Activated CD4-positive, alpha-beta T cell treated with anti-CD3 and anti-CD28 coated beads, Interleukin-2, amount 50 U/mL, for 16 hours (primary cell): ENCODE measurements at regions not wholly inside any gene's neighbourhood (a gene's known extent, or its start where the extent isn't known, plus 50 kb on each side); places are given as distances from the start of the nearest gene placed in this dataset.

ENCODE experiments used
- DNase-seq: peaks from one replicate; pipeline ENCODE4 v3.0.0-alpha.2; 2020

DNA sequence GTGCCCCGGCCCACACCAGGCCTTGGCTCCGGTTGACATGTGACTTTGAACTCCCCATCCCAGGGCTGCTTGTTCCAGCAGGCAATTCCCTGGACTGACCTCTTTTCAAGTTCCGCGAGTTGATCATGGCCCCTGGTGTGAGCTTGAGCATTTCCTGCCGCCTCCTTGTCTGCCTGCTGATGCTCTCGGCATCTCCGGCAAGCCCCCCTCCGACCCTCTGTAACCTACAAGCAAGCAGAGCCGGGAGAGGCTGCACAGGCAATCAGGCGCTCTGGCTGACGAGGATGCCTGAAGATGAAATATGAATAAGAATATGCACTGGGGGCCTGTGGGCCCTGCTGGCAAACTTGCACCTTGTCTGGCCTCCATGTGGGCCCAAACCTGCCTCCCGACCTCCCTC, 304.9 kb upstream of the MKI67 start:
- DNase-seq = no peak

DNA sequence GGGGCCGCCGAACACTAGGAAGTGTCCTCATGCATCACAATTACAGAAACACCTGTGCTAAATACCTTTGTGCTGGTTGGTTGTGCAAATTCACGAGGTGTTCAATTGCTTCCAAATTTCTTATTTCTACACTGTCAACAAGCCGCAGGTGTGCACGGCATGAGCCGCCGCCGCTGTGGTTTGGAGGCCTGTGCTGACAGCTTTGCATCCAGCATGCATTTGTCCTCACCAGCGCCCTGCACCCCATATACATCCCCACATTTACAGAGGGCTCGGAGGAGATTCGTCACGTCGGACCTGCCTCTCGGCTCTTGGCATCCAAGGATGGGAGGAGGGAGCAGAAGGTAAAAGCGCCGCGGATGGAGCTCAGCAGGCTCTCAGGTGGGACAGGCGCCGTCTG, 305.3 kb upstream of the MKI67 start:
- no peak for DNase-seq

DNA sequence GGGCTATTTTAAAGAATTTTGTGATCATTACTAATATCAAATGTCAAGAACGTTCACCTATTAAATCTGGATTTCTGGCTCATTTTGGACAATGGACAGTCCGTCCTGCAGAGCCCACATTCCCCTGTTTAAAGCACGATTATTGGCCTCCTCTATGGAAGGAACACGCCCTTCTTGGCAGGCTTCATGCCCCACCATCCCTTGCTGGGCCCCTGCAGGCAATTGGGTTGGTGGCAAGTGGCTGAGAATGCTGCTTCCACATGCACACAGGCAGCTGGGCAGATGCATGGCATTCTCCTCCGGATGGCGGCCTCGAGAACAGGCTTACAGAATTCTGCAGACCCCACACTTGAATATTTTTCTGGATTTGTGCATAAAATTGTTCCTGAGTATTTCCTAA, 305.8 kb upstream of the MKI67 start:
- no peak for DNase-seq

DNA sequence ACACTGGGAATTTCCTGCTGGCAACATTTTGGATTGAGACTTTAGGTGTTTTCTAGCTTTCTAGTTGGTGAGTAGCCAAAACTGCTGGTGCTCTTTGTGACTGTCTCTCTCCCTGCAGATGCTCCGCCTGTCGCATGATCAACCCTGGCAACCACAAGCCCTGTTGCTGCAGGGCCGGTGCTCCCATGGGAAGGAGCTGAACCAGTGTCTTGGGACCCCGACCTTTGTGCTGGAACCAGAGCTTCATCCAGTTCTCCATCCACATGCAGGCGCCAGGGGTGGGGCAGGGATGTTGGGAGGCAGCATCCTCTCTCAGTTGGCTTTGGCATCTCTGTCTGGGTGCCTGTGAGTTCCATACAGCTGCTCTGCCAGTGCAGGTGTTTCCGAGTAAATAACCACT, 306.2 kb upstream of the MKI67 start:
- DNase-seq = no peak

DNA sequence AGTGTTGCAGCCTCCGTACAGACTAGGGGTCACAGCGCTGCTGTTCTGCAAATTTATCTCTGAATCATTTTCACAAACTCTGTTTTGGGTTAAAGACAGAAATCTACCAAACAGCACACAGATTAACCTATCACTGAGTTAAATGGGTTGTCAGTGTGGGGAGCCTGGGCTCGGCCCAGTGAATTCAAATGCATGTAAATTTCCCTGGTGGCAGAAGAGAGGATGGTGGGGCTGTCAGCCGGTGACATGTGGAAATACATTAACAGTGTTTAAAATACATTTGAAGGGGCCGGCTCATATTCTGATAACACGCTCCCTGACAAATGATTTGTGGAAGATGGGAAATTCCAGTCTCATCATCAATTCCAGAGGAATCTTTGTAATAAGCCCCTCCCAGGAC, 309.6 kb upstream of the MKI67 start:
- DNase-seq = no peak

DNA sequence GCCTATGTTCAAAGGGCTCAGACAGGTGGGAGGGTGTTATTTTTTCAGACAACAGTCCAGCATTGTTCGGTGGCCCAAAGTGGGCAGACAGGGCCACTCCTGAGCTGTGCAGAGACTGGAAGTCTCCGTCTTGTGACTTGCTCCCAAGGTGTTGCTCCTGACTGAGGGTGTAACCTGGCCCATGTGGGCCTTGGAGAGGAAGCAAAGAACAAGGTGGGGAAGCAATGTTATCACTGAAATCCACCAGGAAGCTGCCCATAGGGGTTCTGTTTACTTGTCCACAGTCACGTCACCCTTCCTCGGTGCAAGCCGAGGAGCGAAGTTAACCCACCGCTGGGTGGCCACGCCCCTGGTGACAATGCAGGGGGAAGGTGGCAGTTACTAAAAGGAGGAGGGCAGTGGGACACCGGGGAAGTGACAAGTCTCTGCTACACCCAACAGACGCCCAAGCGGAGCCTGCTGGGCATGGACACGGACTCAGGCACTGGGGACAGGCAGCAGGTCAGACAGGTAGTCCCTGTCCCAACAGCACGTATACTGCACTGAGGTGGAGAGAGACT, 311.6 kb upstream of the MKI67 start:
- no peak for DNase-seq

DNA sequence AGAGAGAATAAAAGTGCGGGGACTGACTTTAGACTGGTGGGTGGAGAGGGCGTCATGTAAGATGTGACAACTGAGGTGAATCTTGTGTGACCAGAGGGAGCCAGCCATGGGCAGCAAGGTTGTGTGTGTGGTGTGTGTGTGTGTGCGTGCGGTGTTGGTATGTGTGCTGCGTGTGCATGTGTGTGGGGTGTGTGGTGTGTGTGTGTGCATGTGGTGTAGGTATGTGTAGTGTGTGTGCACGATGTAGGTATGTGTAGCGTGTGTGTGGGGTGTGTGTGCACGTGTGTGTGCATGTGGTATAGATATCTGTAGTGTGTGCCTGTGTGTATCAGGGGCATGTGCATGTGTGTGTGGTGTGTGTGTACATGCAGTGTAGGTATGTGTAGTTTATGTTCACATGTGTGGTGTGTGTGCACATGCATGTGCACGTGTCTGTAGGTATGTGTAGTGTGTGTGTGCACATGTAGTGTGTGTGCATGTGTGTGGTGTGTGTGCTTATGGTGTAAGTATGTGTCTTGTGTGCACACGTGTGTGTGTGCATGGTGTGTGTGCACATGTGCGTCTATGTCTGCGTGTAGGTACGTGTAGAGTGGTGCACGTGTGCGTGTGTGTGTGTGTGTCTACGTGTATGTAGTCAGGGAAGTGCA, 312.3 kb upstream of the MKI67 start:
- DNase-seq = no peak

DNA sequence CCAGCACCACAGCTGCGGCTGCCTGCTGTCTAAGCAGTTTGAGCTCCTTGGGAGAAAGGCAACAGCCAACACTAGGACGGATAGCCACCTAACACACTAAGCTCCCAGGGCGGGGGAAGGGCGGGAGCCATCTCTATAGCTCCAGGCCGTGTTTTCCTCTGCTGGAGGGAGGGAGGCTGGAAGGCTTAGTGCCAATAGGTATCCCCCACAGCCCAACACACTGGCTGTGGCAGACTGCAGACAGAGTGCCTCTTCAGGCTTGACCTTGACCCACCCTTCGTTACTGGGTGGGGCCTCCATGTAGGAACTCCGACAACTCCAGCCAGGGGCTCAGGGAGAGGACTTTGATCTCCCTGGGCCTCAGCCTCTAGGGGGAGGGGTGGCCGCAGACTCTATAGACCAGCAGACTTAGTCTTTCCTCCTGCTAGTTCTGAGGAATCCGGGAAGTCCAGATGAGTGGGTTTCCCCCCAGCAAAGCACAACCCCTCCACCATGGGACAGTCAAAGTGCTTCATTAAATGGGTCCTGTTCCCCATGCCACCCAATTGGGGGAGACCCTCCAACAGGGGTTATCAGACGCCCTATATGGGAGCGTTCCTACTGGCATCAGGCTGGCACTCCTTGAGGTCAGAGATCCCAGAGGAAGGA, 314.4 kb upstream of the MKI67 start:
- no peak for DNase-seq

DNA sequence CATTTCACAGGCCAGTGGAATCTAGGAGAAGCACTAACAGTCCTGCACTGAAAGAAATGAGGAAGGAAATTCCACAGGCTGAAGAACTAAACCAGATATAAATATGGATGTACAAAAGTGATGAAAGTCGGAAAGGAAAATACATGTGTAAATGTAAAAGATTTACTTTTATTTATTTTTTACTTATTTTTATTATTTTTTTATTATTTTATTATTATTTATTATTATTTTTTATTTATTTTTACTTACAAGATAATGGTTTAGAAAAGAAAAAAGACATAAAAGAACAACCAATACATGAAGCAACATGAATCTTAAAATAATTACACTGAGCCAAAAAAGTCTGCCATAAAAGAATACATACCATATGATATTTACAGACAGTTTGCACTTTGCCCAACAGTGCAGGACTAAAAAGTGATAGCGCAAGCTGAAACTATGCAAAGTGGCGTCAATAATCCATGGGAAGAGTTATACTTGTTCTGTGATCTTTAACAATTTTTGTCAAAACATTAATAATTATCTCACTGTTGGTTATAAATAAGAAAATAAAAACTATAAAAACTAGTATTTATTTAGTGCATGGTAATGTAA, 317.8 kb upstream of the MKI67 start:
- DNase-seq = no peak

DNA sequence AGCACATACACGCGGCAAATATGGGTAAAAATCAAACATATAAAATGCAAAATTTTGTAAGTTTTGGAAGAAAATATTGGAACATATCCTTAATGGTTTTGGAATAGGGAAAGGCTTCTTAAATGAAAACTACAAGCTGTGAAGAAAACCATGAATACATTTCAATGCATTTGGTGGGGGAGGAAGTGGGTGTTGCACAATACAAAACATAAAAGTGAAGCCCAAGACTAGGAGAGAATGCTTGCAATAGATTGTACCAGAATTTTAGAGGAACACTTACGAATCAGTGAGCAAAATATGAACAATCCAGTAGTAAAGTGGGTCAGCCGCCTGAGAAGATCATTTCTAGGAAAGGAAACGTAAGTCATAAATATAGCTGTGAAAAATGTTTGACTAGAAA, 322.6 kb upstream of the MKI67 start:
- no peak for DNase-seq

DNA sequence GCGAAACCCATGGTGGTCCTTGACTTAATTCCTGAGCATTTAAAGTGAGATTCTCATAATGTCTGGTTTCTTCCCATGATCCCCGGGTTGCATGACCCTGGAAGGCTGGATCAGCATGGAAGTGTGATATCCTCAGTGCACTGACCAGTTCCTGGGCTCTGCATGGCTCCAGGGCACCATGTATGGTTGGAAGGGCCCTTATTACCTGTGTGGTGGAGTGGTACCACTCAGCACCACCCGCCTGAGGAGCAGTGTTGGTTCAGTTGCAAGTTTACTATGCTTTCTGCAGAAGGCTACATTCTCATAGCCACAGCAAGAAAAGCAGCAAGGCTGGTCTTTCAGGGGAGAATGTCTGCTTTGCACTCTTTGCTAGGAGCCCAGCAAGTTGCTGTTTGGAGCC, 325.7 kb upstream of the MKI67 start:
- no peak for DNase-seq

DNA sequence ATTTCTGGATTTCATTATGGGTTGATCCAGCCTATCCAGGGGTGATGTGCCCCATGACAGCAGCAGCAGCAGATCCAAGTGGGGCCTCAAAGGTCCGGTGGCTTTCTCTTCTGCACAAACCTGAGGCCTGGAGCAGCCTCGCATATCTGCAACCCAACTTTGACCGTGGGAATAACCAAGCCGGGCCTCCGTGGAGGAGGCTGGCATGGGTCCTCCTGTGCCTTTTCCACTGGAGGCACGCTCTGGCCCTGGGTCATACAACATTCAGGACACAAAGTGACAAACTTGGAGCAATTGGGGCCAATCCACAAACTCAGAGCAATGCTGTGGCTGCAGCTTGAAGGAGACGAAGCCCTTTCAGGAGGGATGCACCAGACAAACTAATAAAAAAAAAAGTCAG, 330.0 kb upstream of the MKI67 start:
- DNase-seq = no peak

DNA sequence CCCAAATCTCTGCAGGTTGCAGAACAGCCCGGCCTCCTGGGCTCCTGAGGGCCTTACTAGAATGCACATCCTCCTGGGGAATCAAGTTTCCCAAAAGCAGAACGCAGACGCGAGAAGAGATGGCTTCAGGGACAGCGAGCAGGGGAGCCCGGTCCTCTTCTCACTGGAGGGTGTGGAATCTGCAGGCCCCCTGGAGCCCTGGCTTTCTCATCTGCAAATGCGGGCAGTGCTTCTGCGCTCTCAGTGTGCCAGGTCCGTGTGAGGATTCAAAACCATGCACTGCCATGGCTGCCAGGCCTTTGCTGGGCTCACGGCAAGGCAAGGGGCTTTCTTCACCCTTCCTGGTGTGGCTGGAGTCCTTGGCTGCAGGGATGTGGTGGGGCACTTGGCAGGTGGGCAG, 330.9 kb upstream of the MKI67 start:
- no peak for DNase-seq

DNA sequence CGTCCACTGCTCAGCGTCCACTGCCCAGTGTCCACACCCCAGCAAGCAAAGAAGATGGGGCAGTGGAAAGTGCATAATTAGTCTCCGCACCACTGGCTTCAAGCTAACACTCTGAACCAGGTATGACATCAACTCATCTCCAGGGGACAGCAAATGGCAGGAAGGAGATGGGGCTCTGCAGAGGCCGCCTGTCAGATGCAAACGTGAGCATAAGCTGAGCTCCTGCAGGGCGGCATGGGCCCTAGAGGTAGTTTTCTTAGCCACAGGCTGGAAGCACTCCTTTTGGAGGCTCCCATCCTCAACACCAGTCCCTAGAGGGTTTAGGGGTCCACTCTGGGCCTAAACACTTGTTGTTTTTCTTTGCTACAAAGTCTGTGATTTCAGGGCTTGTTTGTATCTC, 335.8 kb upstream of the MKI67 start:
- DNase-seq = no peak

DNA sequence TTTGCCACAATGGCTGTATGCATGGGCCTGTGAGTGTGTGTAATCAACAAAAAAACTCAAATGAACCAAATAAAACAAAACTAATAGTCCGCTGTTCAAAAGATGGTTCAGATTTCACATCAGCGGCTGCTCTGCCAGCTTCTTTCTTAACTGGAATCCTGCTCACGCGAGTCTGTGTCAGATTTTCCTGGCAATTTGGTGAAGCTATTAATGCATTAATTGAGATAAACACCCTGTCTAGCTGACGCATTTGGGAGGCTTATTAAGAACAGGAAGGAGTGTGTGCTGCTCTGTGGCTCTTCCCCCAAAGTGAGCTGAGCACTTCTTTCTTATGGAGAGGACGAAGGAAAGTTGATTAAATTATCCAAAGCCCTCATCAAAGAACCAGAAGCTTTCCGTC, 336.6 kb upstream of the MKI67 start:
- DNase-seq = no peak

DNA sequence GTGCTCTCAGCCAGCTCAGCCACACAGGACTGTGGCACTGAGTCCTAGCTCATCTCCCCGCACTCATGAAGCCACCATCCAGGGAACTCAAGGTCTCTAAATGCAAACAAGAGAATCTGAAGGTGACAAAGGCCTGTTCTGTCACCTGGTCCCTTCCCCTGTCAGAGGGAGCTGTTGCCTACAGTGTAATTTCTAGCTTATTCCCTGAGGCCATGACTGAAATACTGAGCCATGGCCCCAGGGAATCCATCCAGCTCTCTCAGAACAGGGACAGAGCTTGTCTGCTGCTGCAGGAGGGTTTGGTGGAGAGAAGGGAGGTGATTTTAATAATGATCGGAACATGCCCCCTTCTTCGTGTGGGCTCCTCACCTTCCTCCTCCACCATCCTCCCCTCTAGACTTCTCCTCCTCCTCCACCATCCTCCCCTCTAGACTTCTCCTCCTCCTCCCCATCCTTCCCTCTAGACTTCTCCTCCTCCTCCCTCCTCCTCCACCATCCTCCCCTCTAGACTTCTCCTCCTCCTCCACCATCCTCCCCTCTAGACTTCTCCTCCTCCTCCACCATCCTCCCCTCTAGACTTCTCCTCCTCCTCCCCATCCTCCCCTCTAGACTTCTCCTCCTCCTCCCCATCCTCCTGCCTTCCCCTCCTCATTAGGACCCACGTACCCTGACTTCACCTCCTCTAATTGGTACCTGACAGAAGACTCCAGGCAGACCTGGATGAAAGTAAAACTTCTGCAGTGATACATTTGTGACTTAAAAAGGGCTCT, 338.0 kb upstream of the MKI67 start:
- peak; percentile 7 for DNase-seq

DNA sequence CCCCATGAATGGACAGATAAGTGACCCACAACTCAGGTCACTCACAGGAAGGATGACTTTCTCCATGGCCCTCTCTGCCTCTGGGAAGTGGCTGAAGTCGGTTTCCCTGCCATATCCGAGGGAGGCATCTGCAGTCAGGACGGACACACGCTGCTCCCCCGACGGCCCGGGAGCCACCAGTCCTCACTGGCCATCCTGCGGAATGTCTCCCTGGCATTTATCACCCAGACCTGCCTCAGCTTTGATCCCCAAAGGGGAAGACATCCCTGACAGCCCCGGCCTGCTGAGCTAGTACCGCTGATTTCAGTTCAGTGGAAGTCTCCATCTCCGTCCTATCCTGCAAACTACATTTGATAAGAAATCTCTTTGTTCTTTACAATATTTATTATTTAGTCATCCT, 339.5 kb upstream of the MKI67 start:
- DNase-seq = no peak

DNA sequence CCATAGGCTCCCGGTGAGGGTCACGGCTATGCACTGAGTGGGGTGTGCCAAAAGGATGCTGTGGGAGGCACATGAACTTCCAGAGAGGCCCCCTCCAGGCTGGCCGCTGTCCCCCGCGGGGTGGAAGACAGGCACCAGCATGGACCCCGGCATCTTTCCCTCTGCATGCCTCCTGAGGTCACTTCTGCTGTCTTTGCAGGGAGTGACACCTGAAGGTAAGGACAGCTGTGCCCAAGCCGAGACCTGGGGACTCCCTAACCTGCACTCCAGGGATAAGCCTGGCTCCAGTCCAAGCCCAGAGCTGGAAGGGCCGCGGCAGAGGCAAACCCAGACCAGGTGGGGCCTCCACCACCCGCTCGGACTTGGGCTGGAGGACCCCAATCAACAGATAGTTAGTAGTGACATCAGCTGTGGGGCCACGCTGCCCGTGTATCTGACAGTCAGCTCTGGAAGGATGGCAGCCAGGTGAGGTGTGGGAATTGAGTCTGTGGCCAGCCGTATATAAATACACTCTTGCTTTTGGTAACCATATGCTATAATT, 340.7 kb upstream of the MKI67 start:
- no peak for DNase-seq

DNA sequence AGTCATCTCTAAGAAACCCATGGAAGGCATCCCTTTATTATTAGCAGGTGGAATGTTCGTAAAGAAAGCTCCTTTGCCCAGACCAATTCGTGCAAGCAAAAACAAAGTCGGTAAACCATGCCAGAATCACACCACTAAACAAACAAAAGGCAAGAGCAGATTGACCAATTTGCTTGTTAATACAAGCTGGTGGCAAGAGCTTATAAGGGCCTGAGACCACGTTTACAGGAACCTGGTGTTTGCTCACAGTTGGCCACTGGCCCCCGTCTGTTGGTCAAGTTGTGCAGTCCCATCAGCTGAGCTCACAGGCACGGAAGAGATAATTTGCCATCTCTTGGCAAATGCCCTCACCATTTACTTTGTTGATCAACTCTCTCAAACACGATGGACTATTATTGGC, 342.2 kb upstream of the MKI67 start:
- no peak for DNase-seq

DNA sequence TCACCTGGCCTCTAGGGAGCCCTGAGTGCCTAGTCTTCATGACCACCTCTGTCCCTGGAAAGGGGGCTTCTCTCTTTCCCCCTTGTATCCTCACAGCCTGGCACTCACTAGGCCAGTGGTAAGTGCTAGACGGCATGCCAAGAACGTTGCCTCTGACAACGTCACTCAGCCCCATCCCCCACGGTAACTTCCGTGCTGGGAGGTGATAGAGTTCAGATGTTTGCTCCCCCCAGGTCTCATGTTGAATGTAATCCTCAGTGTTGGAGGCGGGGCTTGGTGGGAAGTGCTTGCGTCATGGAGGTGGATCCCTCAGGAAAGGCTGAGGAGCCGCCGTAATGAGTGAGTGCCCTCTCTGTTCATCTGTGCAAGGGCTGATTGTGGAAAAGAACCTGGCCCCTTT, 343.3 kb upstream of the MKI67 start:
- no peak for DNase-seq

DNA sequence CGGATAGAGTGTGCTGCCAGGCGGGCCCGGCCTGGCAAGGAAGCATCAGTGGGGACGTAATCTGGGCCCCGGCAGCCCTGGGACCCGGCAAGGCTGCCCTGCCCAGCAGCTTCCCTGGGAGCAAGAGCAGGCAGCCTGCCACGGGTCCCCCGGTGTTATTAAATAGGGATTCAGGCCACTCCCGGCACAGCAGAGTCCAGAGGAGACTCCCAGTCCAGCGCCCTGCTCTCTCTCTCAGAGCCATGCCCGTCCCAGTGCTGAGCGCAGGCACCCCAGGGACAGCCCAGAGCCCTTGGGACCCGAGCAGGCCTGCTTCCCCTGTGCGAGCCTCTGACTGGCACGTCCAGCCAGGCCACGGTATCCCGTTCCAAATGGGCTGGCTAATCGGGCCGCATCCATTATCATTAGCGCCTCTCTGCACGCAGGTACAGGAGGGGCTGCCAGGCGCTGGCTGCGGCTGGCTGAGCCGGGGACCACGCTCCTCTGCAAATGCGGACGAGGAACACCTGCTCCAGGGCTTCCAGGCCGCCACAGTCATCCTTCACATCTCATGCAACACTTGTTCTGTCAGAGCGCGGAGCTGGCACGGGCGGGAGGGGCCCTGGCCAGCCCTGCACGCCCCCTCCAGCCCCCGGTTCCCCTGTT, 344.2 kb upstream of the MKI67 start:
- DNase-seq = no peak

DNA sequence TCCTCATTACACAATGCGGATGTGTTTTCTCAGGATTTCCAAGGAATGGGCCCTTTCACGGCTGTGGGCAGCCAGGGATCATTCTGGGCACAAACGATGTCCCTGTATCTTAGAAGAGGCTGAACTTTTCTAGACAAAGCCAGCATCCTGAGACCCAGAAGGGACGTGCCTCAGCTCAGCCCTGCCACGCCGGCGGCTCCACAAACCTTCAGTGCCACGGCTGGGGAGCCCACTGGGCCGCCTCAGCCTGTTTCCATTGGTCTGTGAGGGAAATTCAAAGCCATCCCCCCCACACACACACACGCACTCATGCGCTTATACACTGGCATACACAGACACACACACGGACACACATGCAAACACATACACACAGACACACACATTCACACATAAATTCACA, 344.9 kb upstream of the MKI67 start:
- no peak for DNase-seq

DNA sequence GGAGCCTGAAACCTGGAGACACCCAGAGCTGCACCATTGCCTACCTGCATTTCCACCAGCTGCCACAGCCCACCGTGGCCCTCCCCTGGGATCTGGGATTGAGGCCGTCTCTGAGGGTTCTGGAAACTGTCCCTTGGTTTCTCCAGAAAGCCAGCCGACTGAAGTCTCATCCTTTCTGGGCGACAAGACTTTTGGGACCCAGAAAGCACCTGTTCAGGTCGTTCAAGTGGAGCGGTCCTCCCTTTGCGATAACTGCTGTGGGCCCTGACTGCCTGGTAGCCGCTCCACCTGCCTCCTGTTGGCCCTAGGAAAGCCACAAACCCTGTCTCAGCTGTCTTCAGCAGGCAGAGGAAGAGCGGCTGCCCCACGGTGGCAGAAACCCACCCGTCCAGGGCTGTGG, 346.0 kb upstream of the MKI67 start:
- no peak for DNase-seq
